Epithelial cell of proximal tubule (primary cell): ENCODE measurements at regions not wholly inside any gene's neighbourhood (a gene's known extent, or its start where the extent isn't known, plus 50 kb on each side); places are given as distances from the start of the nearest gene placed in this dataset.

ENCODE experiments used
- DNase-seq: peaks from one replicate; pipeline ENCODE4 v3.0.0-alpha.2; 2011; ENCODE audit warnings: low read depth
- H3K4me3 ChIP-seq: 2 replicates; pipeline ENCODE4 v1.5.1; 2011; ENCODE audit warnings: low read depth, mild to moderate bottlenecking, low read length
- CTCF ChIP-seq: conservative IDR thresholded peaks from 2 replicates; pipeline ENCODE4 v1.5.1; 2012; ENCODE audit warnings: low read depth, mild to moderate bottlenecking, low read length

GRCh38 chr2:240336820-240337427 is 98.5 kb upstream of the GPC1 start:
- TF ChIP-seq CTCF = no peak
- DNase-seq = no peak
- H3K4me3 ChIP-seq = no peak overlapping the region

- no peak for DNase-seq
- TF ChIP-seq CTCF = no peak
- no peak overlapping the region for H3K4me3 ChIP-seq
Observed at GRCh38 chr2:240338274-240338673, 97.2 kb upstream of the GPC1 start.

- TF ChIP-seq CTCF = no peak
- H3K4me3 ChIP-seq = no peak overlapping the region
- DNase-seq = no peak
Observed at GRCh38 chr2:240339411-240340360, 95.8 kb upstream of the GPC1 start.

- no peak overlapping the region for H3K4me3 ChIP-seq
- DNase-seq = no peak
- TF ChIP-seq CTCF = no peak
Observed at GRCh38 chr2:240340361-240340761, 95.1 kb upstream of the GPC1 start.

- DNase-seq = no peak
- no peak overlapping the region for H3K4me3 ChIP-seq
- TF ChIP-seq CTCF = no peak
Observed at GRCh38 chr2:240341064-240341463, 94.4 kb upstream of the GPC1 start.

GRCh38 chr2:240343548-240343947 is 91.9 kb upstream of the GPC1 start:
- no peak for DNase-seq
- TF ChIP-seq CTCF = no peak
- no peak overlapping the region for H3K4me3 ChIP-seq
